ENCODE measurements at regions not wholly inside any gene's neighbourhood (a gene's known extent, or its start where the extent isn't known, plus 50 kb on each side); places are given as distances from the start of the nearest gene placed in this dataset.

- no peak overlapping the region for H3K27ac ChIP-seq (ENCODE audit: control insufficient read depth, insufficient read depth, low read length)
- no peak for TF ChIP-seq EZH2 (IDR thresholded peaks at IDR 0.05; ENCODE audit: low read length)
- TF ChIP-seq, protein P1, sequence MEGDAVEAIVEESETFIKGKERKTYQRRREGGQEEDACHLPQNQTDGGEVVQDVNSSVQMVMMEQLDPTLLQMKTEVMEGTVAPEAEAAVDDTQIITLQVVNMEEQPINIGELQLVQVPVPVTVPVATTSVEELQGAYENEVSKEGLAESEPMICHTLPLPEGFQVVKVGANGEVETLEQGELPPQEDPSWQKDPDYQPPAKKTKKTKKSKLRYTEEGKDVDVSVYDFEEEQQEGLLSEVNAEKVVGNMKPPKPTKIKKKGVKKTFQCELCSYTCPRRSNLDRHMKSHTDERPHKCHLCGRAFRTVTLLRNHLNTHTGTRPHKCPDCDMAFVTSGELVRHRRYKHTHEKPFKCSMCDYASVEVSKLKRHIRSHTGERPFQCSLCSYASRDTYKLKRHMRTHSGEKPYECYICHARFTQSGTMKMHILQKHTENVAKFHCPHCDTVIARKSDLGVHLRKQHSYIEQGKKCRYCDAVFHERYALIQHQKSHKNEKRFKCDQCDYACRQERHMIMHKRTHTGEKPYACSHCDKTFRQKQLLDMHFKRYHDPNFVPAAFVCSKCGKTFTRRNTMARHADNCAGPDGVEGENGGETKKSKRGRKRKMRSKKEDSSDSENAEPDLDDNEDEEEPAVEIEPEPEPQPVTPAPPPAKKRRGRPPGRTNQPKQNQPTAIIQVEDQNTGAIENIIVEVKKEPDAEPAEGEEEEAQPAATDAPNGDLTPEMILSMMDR (optimal IDR thresholded peaks at IDR 0.05 in 1 of 3, IDR thresholded peaks at IDR 0.05 in 1 of 3, conservative IDR thresholded peaks at IDR 0.05 in 1 of 3; ENCODE audit: extremely low read depth in 1 of 3, insufficient read depth in 2 of 3, low read length in 3 of 3) = no peak
- FAIRE-seq = no peak
- H3K27me3 ChIP-seq (ENCODE audit: control insufficient read depth, extremely low read depth, insufficient read depth, low read length) = no peaks in the 10 kb centered on the region
- no peaks in the 10 kb centered on the region for H3K9me3 ChIP-seq (ENCODE audit: control insufficient read depth, low read depth, low read length)
- no peak overlapping the region for H3K4me2 ChIP-seq (ENCODE audit: control insufficient read depth, extremely low read depth, insufficient read depth, low read depth, low read length)
- H3K4me3 ChIP-seq (ENCODE audit: control insufficient read depth in 2 of 3, extremely low read depth in 1 of 3, insufficient read depth in 2 of 3, low read depth in 1 of 3, low read length in 3 of 3) = no peak overlapping the region
- no peaks in the 10 kb centered on the region for H3K79me2 ChIP-seq (ENCODE audit: control insufficient read depth, insufficient read depth, low read length)
- dilution Hi-C loops (cut with MboI; ENCODE audit: extremely low pct_ligation_motif_present, low sequenced_read_pairs) = no loop called here
- no peaks in the 10 kb centered on the region for H3K4me1 ChIP-seq (ENCODE audit: control insufficient read depth, extremely low read depth, insufficient read depth, low read length)
- H2AFZ ChIP-seq (ENCODE audit: control insufficient read depth, low read length) = no peak overlapping the region
- H4K20me1 ChIP-seq (ENCODE audit: control insufficient read depth, extremely low read depth, insufficient read depth, low read length) = no peaks in the 10 kb centered on the region
- H3K9me1 ChIP-seq (ENCODE audit: control insufficient read depth, extremely low read depth, insufficient read depth, low read length) = no peaks in the 10 kb centered on the region
- no peaks in the 10 kb centered on the region for H3K36me3 ChIP-seq (ENCODE audit: control insufficient read depth in 2 of 2, extremely low read depth in 1 of 2, insufficient read depth in 2 of 2, low read length in 2 of 2)
- H3K9ac ChIP-seq (ENCODE audit: control insufficient read depth, extremely low read depth, insufficient read depth, low read length) = no peak overlapping the region
- DNase-seq (ENCODE audit: low read depth, low spot score) = no peak
Observed at GRCh38 chr9:80282766-80283165, 711.0 kb downstream of the TLE4 start.

DNA sequence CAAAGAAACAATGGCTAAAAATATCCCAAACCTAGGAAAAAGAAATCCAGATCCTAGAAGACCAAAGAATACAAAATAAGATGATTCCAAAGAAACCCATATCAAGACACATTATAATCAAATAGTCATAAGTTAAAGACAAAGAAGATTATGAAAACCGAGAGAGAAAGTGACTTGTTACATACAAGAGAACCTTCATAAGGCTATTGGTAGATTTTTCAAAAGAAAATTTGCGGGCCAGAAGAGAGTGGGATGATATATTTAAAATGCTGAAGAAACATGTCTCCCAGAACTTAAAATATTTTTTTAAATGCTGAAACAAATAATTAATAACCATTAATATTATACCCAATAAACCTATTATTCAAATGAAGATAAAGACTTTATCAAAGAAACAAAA lies 687.3 kb downstream of the TLE4 start:
- no peaks in the 10 kb centered on the region for H3K27me3 ChIP-seq (ENCODE audit: control insufficient read depth, extremely low read depth, insufficient read depth, low read length)
- no peak overlapping the region for H3K4me3 ChIP-seq (ENCODE audit: control insufficient read depth in 2 of 3, extremely low read depth in 1 of 3, insufficient read depth in 2 of 3, low read depth in 1 of 3, low read length in 3 of 3)
- H3K4me1 ChIP-seq (ENCODE audit: control insufficient read depth, extremely low read depth, insufficient read depth, low read length) = no peaks in the 10 kb centered on the region
- no peaks in the 10 kb centered on the region for H3K9me1 ChIP-seq (ENCODE audit: control insufficient read depth, extremely low read depth, insufficient read depth, low read length)
- H3K36me3 ChIP-seq (ENCODE audit: control insufficient read depth in 2 of 2, extremely low read depth in 1 of 2, insufficient read depth in 2 of 2, low read length in 2 of 2) = no peaks in the 10 kb centered on the region
- FAIRE-seq (no peak), DNase-seq (ENCODE audit: low read depth, low spot score) (no peak)
- no peak overlapping the region for H2AFZ ChIP-seq (ENCODE audit: control insufficient read depth, low read length)
- H3K27ac ChIP-seq (ENCODE audit: control insufficient read depth, insufficient read depth, low read length) = no peak overlapping the region
- no peak overlapping the region for H3K4me2 ChIP-seq (ENCODE audit: control insufficient read depth, extremely low read depth, insufficient read depth, low read depth, low read length)
- no peaks in the 10 kb centered on the region for H4K20me1 ChIP-seq (ENCODE audit: control insufficient read depth, extremely low read depth, insufficient read depth, low read length)
- H3K9ac ChIP-seq (ENCODE audit: control insufficient read depth, extremely low read depth, insufficient read depth, low read length) = no peak overlapping the region
- H3K9me3 ChIP-seq (ENCODE audit: control insufficient read depth, low read depth, low read length) = no peaks in the 10 kb centered on the region
- dilution Hi-C loops (cut with MboI; ENCODE audit: extremely low pct_ligation_motif_present, low sequenced_read_pairs) = no loop called here
- no peaks in the 10 kb centered on the region for H3K79me2 ChIP-seq (ENCODE audit: control insufficient read depth, insufficient read depth, low read length)
- no peak for TF ChIP-seq EZH2 (IDR thresholded peaks at IDR 0.05; ENCODE audit: low read length)
- TF ChIP-seq, protein P1 (optimal IDR thresholded peaks at IDR 0.05 in 1 of 3, IDR thresholded peaks at IDR 0.05 in 1 of 3, conservative IDR thresholded peaks at IDR 0.05 in 1 of 3; ENCODE audit: extremely low read depth in 1 of 3, insufficient read depth in 2 of 3, low read length in 3 of 3) = no peak
